WTC11 (cell line): ENCODE measurements at regions not wholly inside any gene's neighbourhood (a gene's known extent, or its start where the extent isn't known, plus 50 kb on each side); places are given as distances from the start of the nearest gene placed in this dataset.

Source experiments
- ATAC-seq: fragments of 200-7000 bp; cut with Tn5 transposase; 2 replicates; pipeline ENCODE4 v1.10.0; 2021; ENCODE audit warnings: mild to moderate bottlenecking, moderate library complexity
- CTCF ChIA-PET: fragments of 300-600 bp; sonication (Branson Sonifier 250); formaldehyde crosslinking; loops from one replicate; lab custom pipeline; 2021; ENCODE audit warnings: antibody characterized with exemption; lab: Charles Lee
- POLR2A ChIA-PET: fragments of 350-600 bp; sonication (Branson Sonifier 250); formaldehyde crosslinking; loops from one replicate; lab custom pipeline; 2021; ENCODE audit warnings: antibody characterized with exemption; lab: Charles Lee
- DNase-seq: peaks from one replicate; pipeline ENCODE4 v3.0.0; 2021; ENCODE audit warnings: low spot score
- H3K27ac Mint-ChIP-seq: 2 replicates; pipeline ENCODE4 v1.8.0; 2021; ENCODE audit warnings: mixed read lengths
- H3K27me3 Mint-ChIP-seq: 2 replicates; pipeline ENCODE4 v1.8.0; 2021; ENCODE audit warnings: low read depth, mild to moderate bottlenecking, moderate library complexity, mixed read lengths
- H3K36me3 Mint-ChIP-seq: 2 replicates; pipeline ENCODE4 v1.8.0; 2021; ENCODE audit warnings: mixed read lengths
- H3K4me1 Mint-ChIP-seq: 2 replicates; pipeline ENCODE4 v1.8.0; 2022; ENCODE audit warnings: mixed read lengths
- H3K4me3 Mint-ChIP-seq: 2 replicates; pipeline ENCODE4 v1.8.0; 2021; ENCODE audit warnings: mild to moderate bottlenecking, moderate library complexity, mixed read lengths
- H3K9me3 Mint-ChIP-seq: 2 replicates; pipeline ENCODE4 v1.8.0; 2021; ENCODE audit warnings: mixed read lengths
- CREM ChIP-seq: sonication (generic); formaldehyde crosslinking; IDR thresholded peaks from 2 replicates; pipeline ENCODE4 v1.8.1; 2022; ENCODE audit warnings: mild to moderate bottlenecking, missing genetic modification reagents, moderate library complexity
- ETV6 ChIP-seq: sonication (generic); formaldehyde crosslinking; IDR thresholded peaks from 2 replicates; pipeline ENCODE4 v1.8.1; 2022; ENCODE audit warnings: mild to moderate bottlenecking, missing genetic modification reagents
- KAT7 ChIP-seq: sonication (generic); formaldehyde crosslinking; IDR thresholded peaks from 2 replicates; pipeline ENCODE4 v1.8.1; 2023; ENCODE audit warnings: missing genetic modification reagents, mild to moderate bottlenecking, borderline replicate concordance
- PRRX2 ChIP-seq: fragments of 250-450 bp; sonication (Bioruptor Pico); IDR thresholded peaks from 2 replicates; pipeline ENCODE4 v1.8.0; 2021; ENCODE audit warnings: mild to moderate bottlenecking
- SMAD3 ChIP-seq: sonication (generic); formaldehyde crosslinking; IDR thresholded peaks from 2 replicates; pipeline ENCODE4 v1.8.0; 2022; ENCODE audit warnings: missing genetic modification reagents, mild to moderate bottlenecking, borderline replicate concordance
- SP1 ChIP-seq: sonication (generic); formaldehyde crosslinking; conservative IDR thresholded peaks from 2 replicates; pipeline ENCODE4 v1.8.1; 2022; ENCODE audit warnings: missing genetic modification reagents
- USF2 ChIP-seq: sonication (generic); formaldehyde crosslinking; IDR thresholded peaks from 2 replicates; pipeline ENCODE4 v1.8.1; 2023; ENCODE audit warnings: mild to moderate bottlenecking, missing genetic modification reagents, moderate library complexity
- ZNF121 ChIP-seq: sonication (generic); formaldehyde crosslinking; IDR thresholded peaks from 2 replicates; pipeline ENCODE4 v1.8.0; 2023; ENCODE audit warnings: missing genetic modification reagents
- ZNF138 ChIP-seq: sonication (generic); formaldehyde crosslinking; conservative IDR thresholded peaks from 2 replicates; pipeline ENCODE4 v1.8.1; 2022; ENCODE audit warnings: mild to moderate bottlenecking, moderate library complexity, missing genetic modification reagents
- ZNF232 ChIP-seq: sonication (generic); formaldehyde crosslinking; IDR thresholded peaks from 2 replicates; pipeline ENCODE4 v1.8.0; 2022; ENCODE audit warnings: mild to moderate bottlenecking, missing genetic modification reagents
- ZNF671 ChIP-seq: fragments of 250-450 bp; sonication (Bioruptor Pico); IDR thresholded peaks from 2 replicates; pipeline ENCODE4 v1.8.0; 2021; ENCODE audit warnings: mild to moderate bottlenecking
- ZSCAN18 ChIP-seq: fragments of 250-450 bp; sonication (Bioruptor Pico); IDR thresholded peaks from 2 replicates; pipeline ENCODE4 v2.1.2; 2022; ENCODE audit warnings: mild to moderate bottlenecking, moderate library complexity
- TF ChIP-seq, protein P1 (sequence below): fragments of 250-450 bp; sonication (Bioruptor Pico); IDR thresholded peaks from 2 replicates; pipeline ENCODE4 v1.9.0; 2021; ENCODE audit warnings: mild to moderate bottlenecking, borderline replicate concordance
- TF ChIP-seq, protein P2 (sequence below): sonication (generic); formaldehyde crosslinking; IDR thresholded peaks from 2 replicates; pipeline ENCODE4 v1.8.0; 2023; ENCODE audit warnings: missing genetic modification reagents
- TF ChIP-seq, protein P3 (sequence below): sonication (generic); formaldehyde crosslinking; IDR thresholded peaks from 2 replicates; pipeline ENCODE4 v1.8.0; 2023; ENCODE audit warnings: mild to moderate bottlenecking, missing genetic modification reagents
- TF ChIP-seq, protein P4 (sequence below): sonication (generic); formaldehyde crosslinking; IDR thresholded peaks from 2 replicates; pipeline ENCODE4 v1.8.1; 2022; ENCODE audit warnings: mild to moderate bottlenecking, moderate library complexity, missing genetic modification reagents

- POLR2A ChIA-PET: no interaction called here
- H3K4me3 Mint-ChIP-seq: no peak overlapping the region
Observed at GRCh38 chr18:39667905-39668304, 2102.3 kb upstream of the CELF4 start.

More at GRCh38 chr18:39667905-39668304, 2102.3 kb upstream of the CELF4 start:
- H3K36me3 Mint-ChIP-seq: no peaks in the 10 kb centered on the region
- H3K27ac Mint-ChIP-seq: no peak overlapping the region
- no peaks in the 10 kb centered on the region for H3K9me3 Mint-ChIP-seq
- no peaks in the 10 kb centered on the region for H3K27me3 Mint-ChIP-seq
- no peak for DNase-seq
- ATAC-seq: no peak
- TF ChIP-seq, protein P1, sequence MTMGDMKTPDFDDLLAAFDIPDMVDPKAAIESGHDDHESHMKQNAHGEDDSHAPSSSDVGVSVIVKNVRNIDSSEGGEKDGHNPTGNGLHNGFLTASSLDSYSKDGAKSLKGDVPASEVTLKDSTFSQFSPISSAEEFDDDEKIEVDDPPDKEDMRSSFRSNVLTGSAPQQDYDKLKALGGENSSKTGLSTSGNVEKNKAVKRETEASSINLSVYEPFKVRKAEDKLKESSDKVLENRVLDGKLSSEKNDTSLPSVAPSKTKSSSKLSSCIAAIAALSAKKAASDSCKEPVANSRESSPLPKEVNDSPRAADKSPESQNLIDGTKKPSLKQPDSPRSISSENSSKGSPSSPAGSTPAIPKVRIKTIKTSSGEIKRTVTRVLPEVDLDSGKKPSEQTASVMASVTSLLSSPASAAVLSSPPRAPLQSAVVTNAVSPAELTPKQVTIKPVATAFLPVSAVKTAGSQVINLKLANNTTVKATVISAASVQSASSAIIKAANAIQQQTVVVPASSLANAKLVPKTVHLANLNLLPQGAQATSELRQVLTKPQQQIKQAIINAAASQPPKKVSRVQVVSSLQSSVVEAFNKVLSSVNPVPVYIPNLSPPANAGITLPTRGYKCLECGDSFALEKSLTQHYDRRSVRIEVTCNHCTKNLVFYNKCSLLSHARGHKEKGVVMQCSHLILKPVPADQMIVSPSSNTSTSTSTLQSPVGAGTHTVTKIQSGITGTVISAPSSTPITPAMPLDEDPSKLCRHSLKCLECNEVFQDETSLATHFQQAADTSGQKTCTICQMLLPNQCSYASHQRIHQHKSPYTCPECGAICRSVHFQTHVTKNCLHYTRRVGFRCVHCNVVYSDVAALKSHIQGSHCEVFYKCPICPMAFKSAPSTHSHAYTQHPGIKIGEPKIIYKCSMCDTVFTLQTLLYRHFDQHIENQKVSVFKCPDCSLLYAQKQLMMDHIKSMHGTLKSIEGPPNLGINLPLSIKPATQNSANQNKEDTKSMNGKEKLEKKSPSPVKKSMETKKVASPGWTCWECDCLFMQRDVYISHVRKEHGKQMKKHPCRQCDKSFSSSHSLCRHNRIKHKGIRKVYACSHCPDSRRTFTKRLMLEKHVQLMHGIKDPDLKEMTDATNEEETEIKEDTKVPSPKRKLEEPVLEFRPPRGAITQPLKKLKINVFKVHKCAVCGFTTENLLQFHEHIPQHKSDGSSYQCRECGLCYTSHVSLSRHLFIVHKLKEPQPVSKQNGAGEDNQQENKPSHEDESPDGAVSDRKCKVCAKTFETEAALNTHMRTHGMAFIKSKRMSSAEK (CRISPR knock-in tag): no peak
- TF ChIP-seq, protein P2, sequence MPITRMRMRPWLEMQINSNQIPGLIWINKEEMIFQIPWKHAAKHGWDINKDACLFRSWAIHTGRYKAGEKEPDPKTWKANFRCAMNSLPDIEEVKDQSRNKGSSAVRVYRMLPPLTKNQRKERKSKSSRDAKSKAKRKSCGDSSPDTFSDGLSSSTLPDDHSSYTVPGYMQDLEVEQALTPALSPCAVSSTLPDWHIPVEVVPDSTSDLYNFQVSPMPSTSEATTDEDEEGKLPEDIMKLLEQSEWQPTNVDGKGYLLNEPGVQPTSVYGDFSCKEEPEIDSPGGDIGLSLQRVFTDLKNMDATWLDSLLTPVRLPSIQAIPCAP (CRISPR knock-in tag): no peak
- TF ChIP-seq USF2 (CRISPR knock-in tag) (no peak), ZSCAN18 (CRISPR knock-in tag) (no peak), SMAD3 (CRISPR knock-in tag) (no peak), ETV6 (CRISPR knock-in tag) (no peak), PRRX2 (CRISPR knock-in tag) (no peak), KAT7 (no peak), ZNF671 (no peak), CREM (no peak), ZNF138 (CRISPR knock-in tag) (no peak), ZNF121 (no peak), ZNF232 (CRISPR knock-in tag) (no peak), SP1 (CRISPR knock-in tag) (no peak)
- TF ChIP-seq, protein P3, sequence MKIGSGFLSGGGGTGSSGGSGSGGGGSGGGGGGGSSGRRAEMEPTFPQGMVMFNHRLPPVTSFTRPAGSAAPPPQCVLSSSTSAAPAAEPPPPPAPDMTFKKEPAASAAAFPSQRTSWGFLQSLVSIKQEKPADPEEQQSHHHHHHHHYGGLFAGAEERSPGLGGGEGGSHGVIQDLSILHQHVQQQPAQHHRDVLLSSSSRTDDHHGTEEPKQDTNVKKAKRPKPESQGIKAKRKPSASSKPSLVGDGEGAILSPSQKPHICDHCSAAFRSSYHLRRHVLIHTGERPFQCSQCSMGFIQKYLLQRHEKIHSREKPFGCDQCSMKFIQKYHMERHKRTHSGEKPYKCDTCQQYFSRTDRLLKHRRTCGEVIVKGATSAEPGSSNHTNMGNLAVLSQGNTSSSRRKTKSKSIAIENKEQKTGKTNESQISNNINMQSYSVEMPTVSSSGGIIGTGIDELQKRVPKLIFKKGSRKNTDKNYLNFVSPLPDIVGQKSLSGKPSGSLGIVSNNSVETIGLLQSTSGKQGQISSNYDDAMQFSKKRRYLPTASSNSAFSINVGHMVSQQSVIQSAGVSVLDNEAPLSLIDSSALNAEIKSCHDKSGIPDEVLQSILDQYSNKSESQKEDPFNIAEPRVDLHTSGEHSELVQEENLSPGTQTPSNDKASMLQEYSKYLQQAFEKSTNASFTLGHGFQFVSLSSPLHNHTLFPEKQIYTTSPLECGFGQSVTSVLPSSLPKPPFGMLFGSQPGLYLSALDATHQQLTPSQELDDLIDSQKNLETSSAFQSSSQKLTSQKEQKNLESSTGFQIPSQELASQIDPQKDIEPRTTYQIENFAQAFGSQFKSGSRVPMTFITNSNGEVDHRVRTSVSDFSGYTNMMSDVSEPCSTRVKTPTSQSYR (CRISPR knock-in tag): no peak
- TF ChIP-seq, protein P4, sequence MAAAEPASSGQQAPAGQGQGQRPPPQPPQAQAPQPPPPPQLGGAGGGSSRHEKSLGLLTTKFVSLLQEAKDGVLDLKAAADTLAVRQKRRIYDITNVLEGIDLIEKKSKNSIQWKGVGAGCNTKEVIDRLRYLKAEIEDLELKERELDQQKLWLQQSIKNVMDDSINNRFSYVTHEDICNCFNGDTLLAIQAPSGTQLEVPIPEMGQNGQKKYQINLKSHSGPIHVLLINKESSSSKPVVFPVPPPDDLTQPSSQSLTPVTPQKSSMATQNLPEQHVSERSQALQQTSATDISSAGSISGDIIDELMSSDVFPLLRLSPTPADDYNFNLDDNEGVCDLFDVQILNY (CRISPR knock-in tag): no peak
- TF ChIP-seq, all 79 proteins: peak for 0
- H3K4me1 Mint-ChIP-seq: no peaks in the 10 kb centered on the region
- CTCF ChIA-PET: no interaction called here
